Chondrocyte (in vitro differentiated cells): ENCODE measurements at regions not wholly inside any gene's neighbourhood (a gene's known extent, or its start where the extent isn't known, plus 50 kb on each side); places are given as distances from the start of the nearest gene placed in this dataset.
"Not testable (repeated sequence)": the region's sequence is repeated elsewhere in the genome, so short reads cannot be mapped to it uniquely, and the experiment has no call there.

ENCODE experiments used
- DNase-seq: peaks from one replicate; pipeline ENCODE4 v3.0.0; 2021; ENCODE audit warnings: mixed read lengths, low spot score
- H3K27ac Mint-ChIP-seq: one replicate; pipeline ENCODE4 v1.8.0; 2021; ENCODE audit warnings: mild to moderate bottlenecking, moderate library complexity, mixed read lengths; ENCODE audit not compliant: unreplicated experiment
- H3K27me3 Mint-ChIP-seq: 2 replicates; pipeline ENCODE4 v1.8.0; 2021; ENCODE audit warnings: low read depth, mixed read lengths
- H3K36me3 Mint-ChIP-seq: 2 replicates; pipeline ENCODE4 v1.8.0; 2021; ENCODE audit warnings: low read depth, mixed read lengths
- H3K4me1 Mint-ChIP-seq: 2 replicates; pipeline ENCODE4 v1.8.0; 2021; ENCODE audit warnings: low read depth, mild to moderate bottlenecking, mixed read lengths
- H3K4me3 Mint-ChIP-seq: one replicate; pipeline ENCODE4 v1.8.0; 2021; ENCODE audit warnings: mild to moderate bottlenecking, moderate library complexity, mixed read lengths; ENCODE audit not compliant: unreplicated experiment
- H3K9me3 Mint-ChIP-seq: 2 replicates; pipeline ENCODE4 v1.8.0; 2021; ENCODE audit warnings: low read depth, mixed read lengths
- TF ChIP-seq, protein P1 (sequence below): fragments of 200-600 bp; sonication (generic); IDR thresholded peaks from 2 replicates; pipeline ENCODE4 v1.5.0; 2021; ENCODE audit warnings: antibody characterized with exemption, mild to moderate bottlenecking, moderate library complexity

- Mint-ChIP-seq H3K4me3 (no peak overlapping the region), H3K4me1 (no peaks in the 10 kb centered on the region), H3K9me3 (no peaks in the 10 kb centered on the region), H3K27ac (no peak overlapping the region), H3K36me3 (no peaks in the 10 kb centered on the region), H3K27me3 (peaks cover 2% of the 10 kb centered on the region)
- TF ChIP-seq, protein P1, sequence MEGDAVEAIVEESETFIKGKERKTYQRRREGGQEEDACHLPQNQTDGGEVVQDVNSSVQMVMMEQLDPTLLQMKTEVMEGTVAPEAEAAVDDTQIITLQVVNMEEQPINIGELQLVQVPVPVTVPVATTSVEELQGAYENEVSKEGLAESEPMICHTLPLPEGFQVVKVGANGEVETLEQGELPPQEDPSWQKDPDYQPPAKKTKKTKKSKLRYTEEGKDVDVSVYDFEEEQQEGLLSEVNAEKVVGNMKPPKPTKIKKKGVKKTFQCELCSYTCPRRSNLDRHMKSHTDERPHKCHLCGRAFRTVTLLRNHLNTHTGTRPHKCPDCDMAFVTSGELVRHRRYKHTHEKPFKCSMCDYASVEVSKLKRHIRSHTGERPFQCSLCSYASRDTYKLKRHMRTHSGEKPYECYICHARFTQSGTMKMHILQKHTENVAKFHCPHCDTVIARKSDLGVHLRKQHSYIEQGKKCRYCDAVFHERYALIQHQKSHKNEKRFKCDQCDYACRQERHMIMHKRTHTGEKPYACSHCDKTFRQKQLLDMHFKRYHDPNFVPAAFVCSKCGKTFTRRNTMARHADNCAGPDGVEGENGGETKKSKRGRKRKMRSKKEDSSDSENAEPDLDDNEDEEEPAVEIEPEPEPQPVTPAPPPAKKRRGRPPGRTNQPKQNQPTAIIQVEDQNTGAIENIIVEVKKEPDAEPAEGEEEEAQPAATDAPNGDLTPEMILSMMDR = no peak
- no peak for DNase-seq
Observed at GRCh38 chr14:29391231-29391630, 536.4 kb downstream of the PRKD1 start.

DNA sequence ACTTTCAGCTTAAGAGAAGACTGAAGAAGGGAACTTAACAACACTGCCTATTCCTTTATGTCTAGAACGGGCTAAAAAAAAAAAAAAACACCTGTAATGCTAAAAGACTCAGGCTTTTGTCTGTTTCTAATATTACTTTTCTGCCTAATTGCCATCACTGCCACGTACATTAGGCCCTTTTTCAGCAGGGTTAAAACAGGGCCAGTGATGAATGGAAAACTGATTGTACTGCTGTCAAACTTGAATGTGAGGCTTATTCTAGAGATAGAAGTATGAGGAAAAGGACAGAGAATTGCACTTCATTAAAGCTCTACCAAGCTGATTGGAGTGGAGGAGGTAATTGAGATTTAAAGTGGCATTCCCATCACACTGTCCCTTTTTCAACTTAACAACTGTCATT, 535.8 kb downstream of the PRKD1 start:
- H3K9me3 Mint-ChIP-seq = no peaks in the 10 kb centered on the region
- H3K27ac Mint-ChIP-seq = no peak overlapping the region
- no peaks in the 10 kb centered on the region for H3K4me1 Mint-ChIP-seq
- H3K4me3 Mint-ChIP-seq = no peak overlapping the region
- DNase-seq = no peak
- H3K36me3 Mint-ChIP-seq = no peaks in the 10 kb centered on the region
- peaks cover 2% of the 10 kb centered on the region for H3K27me3 Mint-ChIP-seq
- TF ChIP-seq, protein P1 = no peak

DNA sequence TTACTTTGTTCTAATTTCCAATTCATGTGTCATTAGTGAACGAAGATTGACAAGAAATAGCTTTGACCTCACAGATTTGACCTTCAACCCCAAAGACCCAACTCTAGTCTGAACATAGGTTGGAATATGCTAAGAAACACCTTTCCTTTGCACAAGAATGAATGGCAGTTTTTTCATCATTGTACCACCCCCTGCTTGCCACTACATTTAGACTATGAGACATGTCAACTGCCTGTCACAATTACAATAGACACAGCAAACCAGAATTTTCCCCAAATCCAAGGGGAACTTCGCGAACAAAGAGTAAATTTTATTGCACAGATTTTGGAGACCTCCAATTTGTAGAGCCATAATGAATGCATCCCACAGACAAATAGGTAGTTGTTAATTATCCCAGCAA, 535.4 kb downstream of the PRKD1 start:
- no peak overlapping the region for H3K27ac Mint-ChIP-seq
- no peaks in the 10 kb centered on the region for H3K9me3 Mint-ChIP-seq
- no peak overlapping the region for H3K4me3 Mint-ChIP-seq
- no peaks in the 10 kb centered on the region for H3K36me3 Mint-ChIP-seq
- no peak for DNase-seq
- H3K4me1 Mint-ChIP-seq = no peaks in the 10 kb centered on the region
- TF ChIP-seq, protein P1 = no peak
- H3K27me3 Mint-ChIP-seq = peaks cover 2% of the 10 kb centered on the region

DNA sequence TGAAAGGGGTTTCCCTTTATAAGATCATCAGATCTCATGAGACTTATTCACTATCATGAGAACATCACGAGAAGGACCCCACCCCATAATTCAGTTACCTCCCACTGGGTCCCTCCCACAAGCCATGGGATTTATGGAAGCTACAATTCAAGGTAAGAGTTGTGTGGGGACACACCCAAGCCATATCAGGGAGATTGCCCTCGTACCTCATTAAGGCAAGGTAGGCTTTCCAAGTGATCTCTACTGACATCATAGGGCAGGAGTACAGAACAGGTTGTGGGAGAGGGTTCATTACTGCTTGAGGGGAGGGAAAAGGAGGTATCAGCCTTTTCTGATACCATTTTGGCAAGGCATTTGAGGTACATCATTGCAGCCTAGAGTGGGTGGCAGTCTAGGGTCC, 524.6 kb downstream of the PRKD1 start:
- TF ChIP-seq, protein P1 = no peak
- H3K36me3 Mint-ChIP-seq = no peaks in the 10 kb centered on the region
- peaks cover 21% of the 10 kb centered on the region for H3K9me3 Mint-ChIP-seq
- H3K27me3 Mint-ChIP-seq = no peaks in the 10 kb centered on the region
- H3K4me1 Mint-ChIP-seq = no peaks in the 10 kb centered on the region
- no peak for DNase-seq
- H3K4me3 Mint-ChIP-seq = no peak overlapping the region
- H3K27ac Mint-ChIP-seq = no peak overlapping the region

DNA sequence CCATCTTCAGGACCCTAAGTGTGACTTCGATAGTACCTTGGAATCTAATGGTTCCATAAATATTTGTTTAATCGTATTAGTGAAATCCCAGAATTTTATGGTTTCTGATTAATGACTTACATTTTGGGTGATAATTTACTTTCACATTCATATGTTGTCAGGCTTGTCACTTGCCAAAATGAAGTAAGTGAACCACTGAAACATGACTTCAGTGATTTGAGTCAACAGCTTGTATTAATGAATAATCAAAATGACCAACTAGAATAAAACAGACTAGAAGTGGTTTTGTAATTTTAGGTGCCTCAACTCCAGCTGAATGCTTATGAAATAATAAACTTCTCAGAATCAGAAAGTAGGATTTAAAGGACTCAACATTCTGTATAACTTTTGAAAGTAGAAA, 517.1 kb downstream of the PRKD1 start:
- TF ChIP-seq, protein P1 = no peak
- no peak overlapping the region for H3K4me3 Mint-ChIP-seq
- H3K9me3 Mint-ChIP-seq = peaks cover 28% of the 10 kb centered on the region
- H3K4me1 Mint-ChIP-seq = no peaks in the 10 kb centered on the region
- no peaks in the 10 kb centered on the region for H3K36me3 Mint-ChIP-seq
- no peak for DNase-seq
- no peaks in the 10 kb centered on the region for H3K27me3 Mint-ChIP-seq
- no peak overlapping the region for H3K27ac Mint-ChIP-seq

DNA sequence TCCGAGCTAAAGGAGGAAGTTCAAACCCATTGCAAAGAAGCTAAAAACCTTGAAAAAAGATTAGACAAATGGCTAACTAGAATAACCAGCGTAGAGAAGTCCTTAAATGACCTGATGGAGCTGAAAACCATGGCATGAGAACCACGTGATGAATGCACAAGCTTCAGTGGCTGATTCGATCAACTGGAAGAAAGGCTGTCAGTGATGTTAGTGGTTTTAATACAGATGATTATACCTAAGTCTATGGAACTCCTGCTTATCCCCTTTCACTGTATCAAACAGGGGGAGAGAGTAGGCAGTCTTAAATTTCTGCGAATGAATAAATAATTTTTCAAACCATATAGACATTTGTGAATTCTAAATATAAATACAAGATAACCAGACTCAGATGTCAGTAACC, 512.7 kb downstream of the PRKD1 start:
- H3K36me3 Mint-ChIP-seq, H3K27ac Mint-ChIP-seq, H3K4me3 Mint-ChIP-seq, H3K9me3 Mint-ChIP-seq, H3K27me3 Mint-ChIP-seq, DNase-seq, H3K4me1 Mint-ChIP-seq: not testable (repeated sequence)
